HG02678 (cell line): ENCODE measurements at regions not wholly inside any gene's neighbourhood (a gene's known extent, or its start where the extent isn't known, plus 50 kb on each side); places are given as distances from the start of the nearest gene placed in this dataset.

Experiments used
- ATAC-seq: cut with Tn5 transposase; IDR thresholded peaks from one replicate; pipeline ENCODE4 v1.9.1; 2021; ENCODE audit warnings: mild to moderate bottlenecking, moderate library complexity; ENCODE audit not compliant: unreplicated experiment

DNA sequence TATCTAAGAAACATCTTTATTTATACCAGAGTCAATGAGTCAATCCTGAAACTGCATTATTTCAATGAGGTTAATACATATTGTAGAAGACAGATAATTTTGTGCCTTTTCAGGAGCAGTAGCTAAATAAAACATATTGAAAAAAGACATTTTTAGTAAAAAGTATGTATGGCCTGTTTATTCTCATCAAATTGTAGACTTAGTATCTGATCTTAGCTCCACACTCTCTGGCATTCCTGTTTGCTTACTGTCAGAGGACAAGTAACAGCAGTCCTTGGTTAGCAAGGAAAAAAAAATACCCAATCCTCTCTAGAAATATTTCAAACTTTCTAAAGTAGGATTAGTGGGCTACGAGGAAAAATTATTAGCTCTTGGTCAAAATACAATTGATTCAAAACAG is 50.5 kb upstream of the GUCY1A1 start:
- ATAC-seq: no peak

- peak; percentile 53 for ATAC-seq
Observed at GRCh38 chr4:155615081-155615887, 51.4 kb upstream of the GUCY1A1 start.

DNA sequence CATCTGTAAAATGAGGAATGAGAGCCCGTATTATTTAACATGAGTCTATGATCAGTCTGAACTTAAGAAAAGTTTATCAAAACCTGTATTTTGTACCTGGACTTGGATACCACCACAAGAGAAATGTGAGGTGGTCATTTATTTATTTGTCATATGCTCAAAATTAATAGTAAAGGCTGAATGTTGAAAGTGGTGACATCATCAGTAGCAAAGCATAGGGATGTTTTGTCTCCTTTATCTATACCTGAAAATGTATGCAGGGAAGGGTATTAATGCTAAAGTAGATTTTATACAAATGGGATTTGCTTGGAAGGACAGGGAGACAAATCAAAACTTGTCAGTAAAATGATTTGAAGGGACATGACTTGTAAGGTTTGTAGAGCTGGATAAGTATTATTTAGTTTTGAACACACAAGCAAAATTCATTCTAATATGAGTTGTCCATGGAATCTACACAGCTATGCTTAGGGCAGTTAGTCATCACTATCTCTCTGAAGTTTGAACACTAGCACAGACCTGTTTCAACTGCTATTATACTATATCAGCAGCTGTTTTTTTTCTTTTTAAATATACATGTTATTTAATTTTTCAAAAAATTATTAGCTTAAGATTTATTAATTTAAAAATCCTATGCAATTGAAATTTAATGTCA is 52.4 kb upstream of the GUCY1A1 start:
- no peak for ATAC-seq

GRCh38 chr4:155612074-155612473 is 54.6 kb upstream of the GUCY1A1 start:
- ATAC-seq: no peak

DNA sequence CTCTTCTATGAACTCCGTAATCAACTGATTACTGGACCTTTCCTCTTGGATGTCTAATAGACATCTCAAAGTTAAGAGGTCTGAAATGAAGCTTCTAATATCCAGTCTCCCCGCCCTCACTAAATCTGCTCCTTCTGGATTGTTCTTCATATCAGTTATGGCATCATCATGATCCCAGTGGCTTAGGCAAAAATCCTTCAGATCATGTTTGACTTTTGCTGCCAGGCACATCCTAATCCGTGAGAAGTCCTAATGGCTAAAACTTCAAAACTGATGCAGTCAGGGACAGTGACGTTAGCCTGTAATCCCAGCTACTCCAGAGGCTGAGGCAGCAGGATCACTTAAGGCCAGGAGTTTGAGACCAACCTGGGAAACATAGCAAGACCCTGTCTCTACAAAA is 55.1 kb upstream of the GUCY1A1 start:
- no peak for ATAC-seq

DNA sequence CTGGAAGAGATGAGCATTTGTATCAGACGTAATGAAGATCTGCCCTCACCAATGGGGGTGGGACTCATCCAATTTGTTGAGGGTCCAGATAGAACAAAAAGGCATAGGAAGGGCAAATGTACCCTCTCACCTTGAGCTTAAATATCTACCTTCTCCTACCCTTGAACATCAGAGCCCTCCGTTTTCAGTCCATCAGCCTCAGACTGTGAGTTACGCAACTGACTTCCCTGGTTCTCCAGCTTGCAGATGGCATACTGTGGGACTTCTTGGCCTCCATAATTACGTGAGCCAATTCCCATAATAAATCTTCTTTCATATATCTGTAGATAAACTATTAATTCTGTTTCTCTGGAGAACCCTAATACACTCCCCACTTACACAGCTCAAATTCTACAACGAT is 56.5 kb upstream of the GUCY1A1 start:
- no peak for ATAC-seq

DNA sequence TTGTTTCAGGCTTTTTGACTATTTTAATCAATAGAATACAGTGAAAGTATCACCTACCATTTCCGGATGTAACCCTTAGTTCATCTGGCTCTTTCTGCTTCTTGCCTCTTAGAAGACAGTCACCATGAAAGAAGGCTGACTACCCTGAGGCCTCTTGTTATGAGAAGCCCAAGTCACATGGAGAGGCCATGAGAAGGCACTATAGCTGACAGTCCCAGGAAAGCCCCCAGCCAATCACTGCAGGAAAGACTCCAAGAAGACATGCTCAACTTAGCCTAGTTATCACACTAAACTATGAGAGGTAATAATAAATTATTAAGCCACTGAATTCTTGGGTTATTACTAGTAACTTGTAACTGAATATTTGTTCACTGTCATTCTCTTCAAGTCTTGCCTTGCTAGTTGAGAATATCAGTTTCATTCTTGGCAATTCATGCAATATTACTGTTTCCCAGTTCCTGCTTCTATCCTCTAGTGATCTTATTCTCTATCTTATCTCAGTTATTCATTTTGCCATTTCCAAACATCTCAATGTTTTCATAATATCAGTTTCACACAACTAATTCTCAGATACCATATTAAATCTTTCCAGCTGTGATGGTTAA is 57.1 kb upstream of the GUCY1A1 start:
- peak; percentile 78 for ATAC-seq

DNA sequence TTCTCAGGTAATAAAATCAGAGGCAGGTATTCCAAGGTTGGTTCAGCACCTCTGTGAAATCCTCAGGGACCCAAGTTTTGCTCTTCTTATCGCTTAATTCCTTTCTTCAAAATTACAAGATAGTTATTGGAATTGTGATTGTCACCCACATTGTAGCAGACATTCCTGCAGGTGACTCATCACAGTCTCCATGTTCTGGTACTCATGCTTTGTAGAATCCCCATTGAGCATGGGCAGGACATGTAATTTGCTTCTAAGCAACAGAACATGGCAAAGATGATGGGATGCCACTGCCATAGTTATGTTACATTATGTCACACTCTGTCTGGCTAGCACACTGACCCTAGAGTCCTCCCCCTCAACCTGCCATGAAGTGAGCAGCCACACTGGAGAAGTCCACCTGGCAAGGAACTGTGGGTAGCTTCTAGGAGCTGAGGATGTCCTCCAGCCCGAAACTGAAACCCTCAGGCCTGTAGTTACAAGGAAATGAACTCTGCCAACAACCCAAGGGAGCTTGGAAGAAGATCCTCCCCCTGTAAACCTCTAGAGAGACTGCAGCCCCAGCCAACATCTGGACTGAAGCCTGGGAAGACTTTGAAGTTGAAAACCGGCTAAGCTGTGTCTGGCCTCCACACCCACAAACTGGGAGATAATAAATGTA is 58.3 kb upstream of the GUCY1A1 start:
- ATAC-seq: no peak

- no peak for ATAC-seq
Observed at GRCh38 chr4:155607481-155607880, 59.2 kb upstream of the GUCY1A1 start.

DNA sequence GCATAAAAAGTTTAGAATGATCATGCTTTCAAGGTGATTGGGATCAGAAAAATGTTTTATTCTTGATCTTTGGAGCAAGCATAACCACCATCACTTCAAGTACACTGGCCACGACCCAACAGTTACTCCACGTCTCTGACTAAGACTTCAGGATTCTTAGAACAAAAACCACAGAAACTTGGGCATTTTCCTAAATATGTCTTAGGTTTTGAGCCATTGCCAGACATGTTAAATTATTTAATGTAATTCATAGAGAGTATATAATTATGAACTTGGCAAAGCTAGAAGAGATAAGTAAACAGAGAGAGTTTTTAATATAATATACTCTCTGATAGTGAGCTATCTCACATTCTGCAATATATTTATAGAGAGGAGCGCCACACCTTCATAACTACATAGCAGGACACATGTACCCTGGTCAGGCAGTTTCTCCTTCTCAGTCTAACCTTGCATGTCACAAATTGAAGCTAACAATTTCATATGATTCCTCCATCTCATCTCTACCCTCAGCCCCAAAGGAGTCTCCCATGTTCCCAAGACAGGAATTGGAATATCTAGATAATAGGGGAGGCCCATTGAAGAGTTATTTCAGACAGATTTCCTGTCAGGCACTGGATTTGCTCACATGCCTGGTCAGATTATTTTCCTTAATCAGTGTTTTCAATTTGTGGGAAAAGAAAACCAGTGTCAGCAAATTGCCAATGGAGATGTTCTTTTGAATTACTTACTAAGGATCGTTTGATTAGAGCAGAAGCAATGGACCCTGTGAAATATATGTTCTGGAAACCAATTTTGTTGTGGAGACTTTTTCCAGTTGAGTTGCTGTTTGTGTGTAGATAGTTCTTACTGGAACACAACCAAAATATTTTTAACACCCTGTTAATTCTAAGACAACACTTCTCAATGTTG is 61.7 kb upstream of the GUCY1A1 start:
- no peak for ATAC-seq

GRCh38 chr4:155603360-155603891 is 63.2 kb upstream of the GUCY1A1 start:
- ATAC-seq: no peak

- ATAC-seq: no peak
Observed at GRCh38 chr4:155602351-155603140, 64.1 kb upstream of the GUCY1A1 start.

- no peak for ATAC-seq
Observed at GRCh38 chr4:155600244-155600643, 66.4 kb upstream of the GUCY1A1 start.

- ATAC-seq: no peak
Observed at GRCh38 chr4:155599596-155599995, 67.1 kb upstream of the GUCY1A1 start.

DNA sequence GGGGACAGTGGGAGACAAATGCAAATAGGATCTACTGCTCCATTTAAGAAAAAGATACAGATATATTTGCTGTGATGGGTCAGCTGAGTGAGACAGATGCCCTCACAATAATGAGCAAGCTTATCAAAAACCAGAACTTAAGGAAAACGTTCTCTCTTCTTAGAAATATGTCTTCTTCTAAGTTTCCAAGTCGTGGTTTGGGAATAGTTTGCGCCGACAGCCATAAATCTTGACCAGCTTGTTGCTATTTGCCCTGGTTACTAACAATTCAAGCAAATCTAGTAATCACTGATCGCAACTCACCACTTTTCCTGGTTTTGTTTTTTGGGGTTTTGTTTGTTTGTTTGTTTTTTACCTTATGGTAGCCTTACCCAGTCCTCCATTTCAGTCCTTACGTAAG is 67.6 kb upstream of the GUCY1A1 start:
- no peak for ATAC-seq

GRCh38 chr4:155597933-155598451 is 68.7 kb upstream of the GUCY1A1 start:
- no peak for ATAC-seq

GRCh38 chr4:155597281-155597680 is 69.4 kb upstream of the GUCY1A1 start:
- no peak for ATAC-seq

DNA sequence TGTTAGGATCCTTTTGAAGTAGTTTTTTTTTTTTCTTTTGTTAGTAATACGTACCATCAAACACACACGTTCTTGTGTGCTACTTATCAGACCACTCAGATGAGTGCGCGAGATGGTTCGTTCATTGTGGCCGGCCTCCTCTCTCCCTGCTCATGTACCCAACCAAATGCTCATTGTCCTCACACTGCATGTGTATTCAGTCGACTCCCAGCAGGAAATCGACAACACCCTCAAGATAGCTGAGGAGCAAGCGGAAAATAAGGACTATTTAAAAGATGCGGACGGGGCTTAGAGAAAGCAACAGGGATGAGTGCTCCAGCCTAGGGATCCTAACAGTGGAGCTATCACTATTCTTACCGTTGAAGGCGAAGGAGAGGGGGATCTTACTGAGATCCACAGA is 72.9 kb upstream of the GUCY1A1 start:
- ATAC-seq: no peak

- no peak for ATAC-seq
Observed at GRCh38 chr4:155592938-155593297, 73.7 kb upstream of the GUCY1A1 start.
